IMR-90 (cell line): ENCODE measurements at regions not wholly inside any gene's neighbourhood (a gene's known extent, or its start where the extent isn't known, plus 50 kb on each side); places are given as distances from the start of the nearest gene placed in this dataset.

Source experiments
- ATAC-seq: fragments of 200-7000 bp; cut with Tn5 transposase; 2 replicates; pipeline ENCODE4 v1.9.1; 2020; ENCODE audit warnings: low read depth, mild to moderate bottlenecking, moderate library complexity
- BruUV-seq: library from RNA; stranded (reverse); fragments of 400-500 nt; replicated peaks from 2 replicates; lab custom pipeline; 2021; lab: Mats Ljungman, UMichigan
- CTCF ChIA-PET: fragments of 300-600 bp; formaldehyde crosslinking; extraction: SDS; loops from one replicate; lab custom pipeline; 2021; ENCODE audit warnings: antibody characterized with exemption; lab: Yijun Ruan, JAX
- POLR2A ChIA-PET: fragments of 300-600 bp; sonication (Branson Sonifier 250); formaldehyde crosslinking; loops from one replicate; lab custom pipeline; 2022; ENCODE audit warnings: antibody characterized with exemption; ENCODE audit not compliant: unreplicated experiment; lab: Charles Lee
- DNase-seq: peaks from one replicate; pipeline ENCODE4 v3.0.0; 2013
- H2AFZ ChIP-seq: replicated peaks from 2 replicates; pipeline ENCODE3; 2013; ENCODE audit warnings: low read length, mild to moderate bottlenecking; ENCODE audit not compliant: poor library complexity
- H2AK5ac ChIP-seq: 2 replicates; pipeline ENCODE4 v1.6.1; 2013; ENCODE audit warnings: low read depth, low read length, inconsistent platforms
- H2AK9ac ChIP-seq: replicated peaks from 2 replicates; pipeline ENCODE3; 2013; ENCODE audit warnings: mild to moderate bottlenecking, low read depth, low read length, moderate library complexity; ENCODE audit not compliant: poor library complexity
- H2BK120ac ChIP-seq: 2 replicates; pipeline ENCODE4 v1.6.1; 2013; ENCODE audit warnings: low read depth, low read length, inconsistent platforms
- H2BK15ac ChIP-seq: 3 replicates; pipeline ENCODE4 v1.6.1; 2013; ENCODE audit warnings: low read depth, low read length, inconsistent platforms
- H2BK20ac ChIP-seq: 2 replicates; pipeline ENCODE4 v1.6.1; 2013; ENCODE audit warnings: low read depth, mild to moderate bottlenecking, inconsistent platforms, low read length, moderate library complexity
- H2BK5ac ChIP-seq: 2 replicates; pipeline ENCODE4 v1.6.1; 2013; ENCODE audit warnings: mild to moderate bottlenecking, low read depth, low read length, inconsistent platforms; ENCODE audit not compliant: poor library complexity, severe bottlenecking
- H3K14ac ChIP-seq: replicated peaks from 2 replicates; pipeline ENCODE4 v1.6.1; 2013; ENCODE audit warnings: low read depth, low read length, inconsistent platforms
- H3K18ac ChIP-seq: 2 replicates; pipeline ENCODE4 v1.6.1; 2013; ENCODE audit warnings: low read depth, low read length, control low read depth
- H3K23ac ChIP-seq: 2 replicates; pipeline ENCODE4 v1.6.1; 2013; ENCODE audit warnings: low read depth, low read length, inconsistent platforms
- H3K27ac ChIP-seq: 2 replicates; pipeline ENCODE4 v1.5.1; 2013; ENCODE audit warnings: mild to moderate bottlenecking, control low read depth, low read length; ENCODE audit not compliant: insufficient read depth
- H3K27me3 ChIP-seq: 2 replicates; pipeline ENCODE4 v1.6.1; 2013; ENCODE audit warnings: low read length; ENCODE audit not compliant: control insufficient read depth, insufficient read depth
- H3K36me3 ChIP-seq: 2 replicates; pipeline ENCODE4 v1.6.1; 2013; ENCODE audit warnings: low read length, mixed read lengths; ENCODE audit not compliant: control insufficient read depth, insufficient read depth
- H3K4ac ChIP-seq: 2 replicates; pipeline ENCODE4 v1.6.1; 2013; ENCODE audit warnings: low read depth, low read length, inconsistent platforms
- H3K4me1 ChIP-seq: 2 replicates; pipeline ENCODE4 v1.6.1; 2013; ENCODE audit warnings: low read length, mixed read lengths; ENCODE audit not compliant: control insufficient read depth, insufficient read depth
- H3K4me2 ChIP-seq: 2 replicates; pipeline ENCODE4 v1.6.1; 2013; ENCODE audit warnings: low read depth, mild to moderate bottlenecking, control low read depth, low read length, moderate library complexity
- H3K4me3 ChIP-seq: 2 replicates; pipeline ENCODE4 v1.5.1; 2013; ENCODE audit warnings: low read depth, mild to moderate bottlenecking, control low read depth, low read length, moderate library complexity; ENCODE audit not compliant: insufficient read depth
- H3K56ac ChIP-seq: 2 replicates; pipeline ENCODE4 v1.6.1; 2013; ENCODE audit warnings: low read length, inconsistent platforms; ENCODE audit not compliant: insufficient read depth; ENCODE audit errors: extremely low read depth
- H3K79me1 ChIP-seq, 2 experiments: 2 replicates each; pipeline ENCODE4 v1.6.1; 2013; ENCODE audit warnings: low read length in 2 of 2, inconsistent platforms in 1 of 2, low read depth in 1 of 2
- H3K9ac ChIP-seq: 2 replicates; pipeline ENCODE4 v1.6.1; 2013; ENCODE audit warnings: low read depth, low read length, control low read depth
- H3K9me1 ChIP-seq: 2 replicates; pipeline ENCODE4 v1.6.1; 2013; ENCODE audit warnings: low read length, inconsistent platforms; ENCODE audit not compliant: insufficient read depth
- H3K9me3 ChIP-seq: 2 replicates; pipeline ENCODE4 v1.6.1; 2013; ENCODE audit warnings: low read length; ENCODE audit not compliant: control insufficient read depth, insufficient read depth
- H4K20me1 ChIP-seq: 2 replicates; pipeline ENCODE4 v1.6.1; 2013; ENCODE audit warnings: low read length, inconsistent platforms; ENCODE audit not compliant: insufficient read depth
- H4K5ac ChIP-seq: 2 replicates; pipeline ENCODE4 v1.6.1; 2013; ENCODE audit warnings: mild to moderate bottlenecking, low read depth, low read length, control low read depth
- H4K8ac ChIP-seq, 2 experiments: 2 replicates each; pipeline ENCODE4 v1.6.1; 2013; ENCODE audit warnings: low read depth in 2 of 2, low read length in 2 of 2, control low read depth in 1 of 2, inconsistent platforms in 1 of 2
- H4K91ac ChIP-seq: 2 replicates; pipeline ENCODE4 v1.6.1; 2013; ENCODE audit warnings: low read depth, low read length, inconsistent platforms; ENCODE audit not compliant: insufficient read depth
- BHLHE40 ChIP-seq: fragments of 150-350 bp; IDR thresholded peaks from 2 replicates; pipeline ENCODE4 v1.6.1; 2016; ENCODE audit warnings: mild to moderate bottlenecking, low read depth, low read length
- FOS ChIP-seq: fragments of 150-350 bp; IDR thresholded peaks from 2 replicates; pipeline ENCODE4 v1.6.1; 2016; ENCODE audit warnings: low read depth, low read length
- MAFK ChIP-seq: IDR thresholded peaks from 2 replicates; pipeline ENCODE4 v1.6.1; 2012; ENCODE audit warnings: low read depth, low read length, improper control_type of control experiment
- SMC3 ChIP-seq: fragments of 150-350 bp; IDR thresholded peaks from 2 replicates; pipeline ENCODE4 v1.6.1; 2016; ENCODE audit warnings: low read depth, mild to moderate bottlenecking, antibody characterized with exemption, low read length, moderate library complexity
- WGBS, 2 experiments: methylation state at CpG; one replicate each; pipeline versions ENCODE4 v1.1.5 to v1.1.7; 2013; ENCODE audit warnings: missing lambda C conversion rate in 2 of 2; ENCODE audit not compliant: insufficient read length in 1 of 2; ENCODE audit errors: extremely low coverage in 2 of 2; 5-methylcytosine and 5-hydroxymethylcytosine counted together
- dilution Hi-C: fragments of 300-500 bp; cut with HindIII; formaldehyde crosslinking; loops from one replicate; pipeline ENCODE4 v1.14.3; 2018; ENCODE audit warnings: low sequenced_read_pairs; ENCODE audit not compliant: unreplicated experiment
- in situ Hi-C: fragments of 300-500 bp; cut with MboI; formaldehyde crosslinking; loops from 3 replicates; pipeline ENCODE4 v1.14.3; 2019; ENCODE audit warnings: low sequenced_read_pairs, inconsistent platforms, mixed read lengths
- intact Hi-C: fragments of 100-400 bp; cut with micrococcal nuclease; formaldehyde crosslinking; loops from 2 replicates; pipeline ENCODE4 v1.10.0; 2022

DNA sequence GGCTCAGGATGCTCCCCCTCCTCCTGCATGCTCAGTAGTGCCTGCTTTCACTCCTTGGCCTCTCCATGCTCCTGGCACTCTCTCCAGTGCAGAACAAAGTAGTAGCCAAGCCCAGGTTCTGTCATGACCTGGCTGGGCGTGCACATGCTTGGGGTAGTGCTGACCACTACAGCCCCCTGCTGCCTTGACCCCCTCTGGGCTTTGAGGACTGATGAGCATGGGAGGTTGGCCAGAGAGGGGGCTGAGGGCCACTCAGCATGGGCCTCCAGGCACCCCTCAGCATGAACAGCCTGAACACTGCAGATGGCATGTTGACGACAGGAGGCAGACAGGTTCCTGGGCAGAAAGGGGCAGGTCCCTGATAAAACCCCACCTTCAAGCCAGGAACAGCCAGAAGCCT is 935.7 kb upstream of the PRMT6 start:
- no peak for DNase-seq
- Histone ChIP-seq H2BK15ac (no peak overlapping the region), H2AK5ac (no peak overlapping the region), H3K9me3 (peaks cover 17% of the 10 kb centered on the region; the same call in 1 of the 2 replicates), H3K18ac (no peak overlapping the region), H3K4ac (no peak overlapping the region), H3K4me3 (no peak overlapping the region), H2BK5ac (no peak overlapping the region), H3K79me1 (no peaks in the 10 kb centered on the region), H3K27me3 (no peaks in the 10 kb centered on the region), H2AFZ (no peak overlapping the region), H2BK20ac (no peak overlapping the region), H3K27ac (no peak overlapping the region), H4K20me1 (no peaks in the 10 kb centered on the region), H3K23ac (no peak overlapping the region), H4K91ac (no peak overlapping the region), H2BK120ac (no peak overlapping the region), H4K8ac (no peak overlapping the region), H3K9ac (no peak overlapping the region), H3K14ac (no peak overlapping the region), H3K4me1 (no peaks in the 10 kb centered on the region), H3K36me3 (no peaks in the 10 kb centered on the region), H3K56ac (no peak overlapping the region), H3K4me2 (no peak overlapping the region), H4K5ac (no peak overlapping the region), H3K9me1 (no peaks in the 10 kb centered on the region), H2AK9ac (no peak overlapping the region)
- no TSS peak for BruUV-seq
- dilution Hi-C loops (no loop called here), intact Hi-C loops (no loop called here), in situ Hi-C loops (no loop called here)
- POLR2A ChIA-PET: no interaction called here
- CTCF ChIA-PET: no interaction called here
- TF ChIP-seq SMC3: no peak
- no peak for TF ChIP-seq BHLHE40
- TF ChIP-seq MAFK: no peak
- TF ChIP-seq FOS: no peak
- no CpG with 5 or more reads among the region's 2 CpGs for WGBS, 2 experiments
- no peak for ATAC-seq
